Peyer's patch (tissue), 4 donors: ENCODE measurements at regions not wholly inside any gene's neighbourhood (a gene's known extent, or its start where the extent isn't known, plus 50 kb on each side); places are given as distances from the start of the nearest gene placed in this dataset.

Experiments used
- CTCF ChIP-seq, 6 experiments: fragments of 450-650 bp in 4 of 6; fragments of 200-600 bp in 2 of 6; sonication (generic) in 1 of 6; IDR thresholded peaks; one replicate each; pipeline ENCODE4 v1.5.1; 2017 to 2019; ENCODE audit warnings: antibody characterized with exemption in 6 of 6, mild to moderate bottlenecking in 3 of 6, moderate library complexity in 1 of 6
- POLR2A ChIP-seq, 2 donors: fragments of 450-650 bp; IDR thresholded peaks; one replicate each; pipeline ENCODE4 v1.5.1; 2017; ENCODE audit warnings: antibody characterized with exemption in 2 of 2, mild to moderate bottlenecking in 2 of 2, moderate library complexity in 2 of 2

GRCh38 chrY:7746781-7747180, 835.2 kb upstream of the AMELY start:
- no peak for TF ChIP-seq CTCF (IDR thresholded peaks at IDR 0.05)
- no peak for TF ChIP-seq POLR2A (IDR thresholded peaks at IDR 0.05)
